ENCODE measurements at regions not wholly inside any gene's neighbourhood (a gene's known extent, or its start where the extent isn't known, plus 50 kb on each side); places are given as distances from the start of the nearest gene placed in this dataset.

GRCh38 chr4:163591614-163592020, 97.1 kb downstream of the TMA16 start:
- TF ChIP-seq TAF1 (conservative IDR thresholded peaks at IDR 0.05) = no peak
- TF ChIP-seq CTCF (IDR thresholded peaks at IDR 0.05; ENCODE audit: low read depth, low read length, missing input control) = no peak
- TF ChIP-seq MAX (IDR thresholded peaks at IDR 0.05) = no peak
- TF ChIP-seq SP1 (IDR thresholded peaks at IDR 0.05) = no peak
- no peak for TF ChIP-seq REST (IDR thresholded peaks at IDR 0.05)
- TF ChIP-seq ZBTB33 (IDR thresholded peaks at IDR 0.05) = no peak
- no peak for TF ChIP-seq JUND (IDR thresholded peaks at IDR 0.05)
- no peak for TF ChIP-seq RAD21 (IDR thresholded peaks at IDR 0.05)
- no peak for TF ChIP-seq GABPA (IDR thresholded peaks at IDR 0.05 in 1 of 2, conservative IDR thresholded peaks at IDR 0.05 in 1 of 2)
- no peak for TF ChIP-seq YY1 (IDR thresholded peaks at IDR 0.05)
- no peak for TF ChIP-seq ATF3 (IDR thresholded peaks at IDR 0.05)

All from liver (tissue), 3 donors.